HUDEP-2 (cell line): ENCODE measurements at regions not wholly inside any gene's neighbourhood (a gene's known extent, or its start where the extent isn't known, plus 50 kb on each side); places are given as distances from the start of the nearest gene placed in this dataset.

Experiments used
- DNase-seq, 76 experiments: peaks; one replicate each; lab custom pipeline; 2025; ENCODE audit not compliant: unreplicated experiment in 76 of 76; lab: John Stamatoyannopoulos, UW

- no peak for DNase-seq
These were observed 331.1 kb downstream of the MLLT3 start for GRCh38 chr9:20291201-20291600.

GRCh38 chr9:20290257-20290656, 332.0 kb downstream of the MLLT3 start:
- no peak for DNase-seq

- no peak for DNase-seq
These were observed 332.8 kb downstream of the MLLT3 start for GRCh38 chr9:20289423-20290010.

- DNase-seq = no peak
These were observed 335.3 kb downstream of the MLLT3 start for GRCh38 chr9:20286969-20287368.

- no peak for DNase-seq
These were observed 336.1 kb downstream of the MLLT3 start for GRCh38 chr9:20286154-20286700.

DNA sequence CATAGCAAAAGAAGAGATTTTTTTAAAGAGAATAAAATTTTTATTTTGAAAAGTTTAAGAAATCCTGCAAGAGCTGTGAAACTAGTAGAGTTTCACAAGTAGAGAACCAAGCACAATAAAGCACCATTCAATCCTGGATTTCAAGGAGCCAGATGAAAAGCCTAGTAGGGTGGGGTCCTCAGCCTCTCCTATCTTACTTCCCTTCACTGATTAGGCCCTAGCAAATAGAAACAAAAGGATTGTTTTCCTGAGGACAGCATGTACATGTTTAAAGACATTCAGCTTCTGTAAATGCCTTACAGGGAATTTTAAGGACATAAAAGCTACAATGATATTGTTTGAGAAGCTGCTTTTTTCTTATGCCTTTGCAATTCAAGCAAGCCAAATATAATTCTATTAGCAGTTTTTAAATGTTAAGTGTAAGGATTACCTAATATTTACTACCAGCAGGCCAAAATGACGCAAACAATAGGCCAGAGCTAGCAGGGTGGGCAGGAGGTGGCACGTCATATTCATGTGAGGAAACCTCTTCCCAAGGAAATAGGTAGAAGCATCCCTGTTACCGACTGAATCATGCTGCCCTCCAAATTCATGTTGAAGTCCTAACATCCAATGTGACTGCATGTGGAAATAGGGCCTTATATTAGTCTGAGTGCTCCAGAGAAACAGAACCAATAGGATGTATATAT, 337.6 kb downstream of the MLLT3 start:
- DNase-seq = no peak

DNA sequence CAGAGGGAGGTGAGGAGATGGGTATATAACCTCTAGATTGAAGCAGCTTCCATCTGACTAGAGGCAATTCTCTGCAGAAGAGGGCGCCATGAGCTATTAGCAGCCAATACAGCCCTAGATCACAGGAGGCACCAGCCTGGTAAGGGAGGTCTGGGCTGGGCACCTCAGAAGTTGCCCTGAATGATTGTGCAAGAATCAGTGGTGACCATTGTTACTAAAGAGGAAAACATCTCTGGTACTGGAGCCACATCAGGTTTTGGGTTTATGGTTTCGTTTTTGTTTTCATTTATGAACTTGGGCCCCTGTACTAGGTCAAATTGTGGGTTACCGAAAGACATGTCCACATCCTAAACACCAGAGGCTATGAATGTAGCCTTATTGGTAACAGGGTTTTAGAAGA, 342.0 kb downstream of the MLLT3 start:
- DNase-seq = peak in 1 of 76 experiments; percentile 1

- no peak for DNase-seq
These were observed 345.5 kb downstream of the MLLT3 start for GRCh38 chr9:20276762-20277161.

GRCh38 chr9:20271723-20272122, 350.6 kb downstream of the MLLT3 start:
- DNase-seq = no peak

GRCh38 chr9:20271096-20271495, 351.2 kb downstream of the MLLT3 start:
- no peak for DNase-seq

DNA sequence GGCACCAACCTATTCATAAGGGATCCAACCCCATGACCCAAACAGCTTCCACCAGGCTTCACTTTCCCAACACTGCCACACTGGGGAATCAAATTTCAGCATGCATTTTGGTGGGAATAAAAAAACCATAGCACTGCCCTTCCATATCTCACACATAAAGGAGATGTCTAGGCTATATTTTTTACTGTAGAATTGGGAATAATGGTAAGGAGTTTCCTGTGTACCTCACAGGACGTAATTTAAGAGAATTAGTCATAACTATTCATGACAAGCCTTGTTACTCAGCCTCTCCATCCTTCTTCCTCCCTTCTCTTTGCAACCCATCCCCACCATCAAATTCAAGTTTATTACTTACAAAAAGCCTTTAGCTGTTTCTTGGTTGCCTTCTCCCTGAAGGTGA, 352.1 kb downstream of the MLLT3 start:
- DNase-seq = no peak

DNA sequence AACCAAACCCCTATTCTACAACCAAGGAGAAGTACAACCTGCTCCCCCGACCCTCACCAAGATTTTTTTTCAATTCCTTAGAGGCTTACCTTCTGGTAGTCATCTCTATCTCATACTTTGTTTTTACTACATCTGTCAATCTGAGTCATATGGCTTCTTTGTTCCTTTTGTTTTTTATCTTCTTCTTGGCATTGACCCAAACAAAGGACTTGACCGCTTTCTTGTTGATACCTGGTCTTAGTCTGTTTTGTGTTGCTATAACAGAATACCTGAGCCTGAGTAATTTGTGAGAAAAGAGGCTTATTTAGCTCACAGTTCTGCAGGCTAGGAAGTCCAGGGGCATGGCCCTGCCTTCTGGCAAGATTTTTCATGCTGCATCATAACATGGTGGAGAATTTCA, 352.7 kb downstream of the MLLT3 start:
- no peak for DNase-seq

GRCh38 chr9:20264896-20265295, 357.4 kb downstream of the MLLT3 start:
- DNase-seq = no peak

DNA sequence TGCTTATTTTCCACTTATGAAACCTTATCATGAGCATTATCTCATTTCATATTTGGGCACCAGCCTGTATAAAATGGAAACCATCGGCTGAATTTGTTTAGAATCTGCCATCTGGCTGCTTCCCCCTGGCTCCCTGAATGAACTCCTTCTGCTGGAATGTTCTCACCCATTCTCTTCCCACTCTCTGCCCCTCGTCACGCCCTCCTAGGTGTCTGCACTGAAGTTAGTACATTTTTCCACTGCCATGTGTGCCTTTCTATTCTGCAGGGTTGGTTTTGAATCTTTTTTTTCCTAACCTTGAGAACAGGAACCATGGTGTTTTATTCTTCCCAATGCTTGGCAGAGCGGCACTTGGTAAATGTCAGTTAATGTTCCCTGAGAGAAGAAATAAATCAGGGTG, 359.7 kb downstream of the MLLT3 start:
- DNase-seq = no peak

- DNase-seq = no peak
These were observed 365.9 kb downstream of the MLLT3 start for GRCh38 chr9:20256284-20256948.

- no peak for DNase-seq
These were observed 367.2 kb downstream of the MLLT3 start for GRCh38 chr9:20255052-20255451.

DNA sequence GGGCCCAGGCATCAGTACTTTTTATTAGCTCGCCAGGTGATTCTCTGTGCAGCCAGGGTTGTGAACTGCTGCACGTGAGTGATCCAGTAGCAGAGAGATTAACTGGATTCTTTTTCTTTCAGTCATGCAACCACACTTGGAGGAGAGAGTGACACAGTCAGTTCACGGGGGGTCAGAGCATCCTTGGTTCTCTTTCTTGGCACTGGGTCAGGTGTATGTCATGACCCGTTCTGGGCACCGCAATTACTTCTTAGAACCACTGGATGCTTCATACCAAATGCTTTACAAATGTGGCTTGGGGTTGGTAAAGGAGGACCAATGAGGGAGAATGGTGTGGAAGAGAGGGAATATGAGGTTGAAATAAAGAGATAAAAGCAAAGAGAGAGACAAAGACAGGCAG, 368.7 kb downstream of the MLLT3 start:
- no peak for DNase-seq

DNA sequence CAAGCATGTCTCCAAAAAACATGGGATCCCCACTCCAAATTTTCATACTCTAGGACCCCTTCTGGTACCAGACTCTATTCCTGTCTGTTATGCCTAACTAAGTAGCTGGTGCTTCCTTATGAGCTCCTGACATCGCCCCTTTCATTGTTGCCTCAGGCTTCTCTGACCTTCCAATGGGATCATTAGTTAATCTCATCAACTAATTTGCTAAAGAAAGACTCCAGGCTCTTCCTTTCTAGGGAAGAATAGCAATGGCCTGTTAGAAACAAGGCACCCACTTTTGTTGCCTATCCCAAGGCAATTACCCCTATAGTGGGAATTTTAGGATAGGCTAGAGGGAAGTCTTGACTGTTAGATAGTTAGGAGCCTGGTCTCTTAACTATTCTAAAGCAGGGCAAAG, 369.5 kb downstream of the MLLT3 start:
- DNase-seq = no peak

DNA sequence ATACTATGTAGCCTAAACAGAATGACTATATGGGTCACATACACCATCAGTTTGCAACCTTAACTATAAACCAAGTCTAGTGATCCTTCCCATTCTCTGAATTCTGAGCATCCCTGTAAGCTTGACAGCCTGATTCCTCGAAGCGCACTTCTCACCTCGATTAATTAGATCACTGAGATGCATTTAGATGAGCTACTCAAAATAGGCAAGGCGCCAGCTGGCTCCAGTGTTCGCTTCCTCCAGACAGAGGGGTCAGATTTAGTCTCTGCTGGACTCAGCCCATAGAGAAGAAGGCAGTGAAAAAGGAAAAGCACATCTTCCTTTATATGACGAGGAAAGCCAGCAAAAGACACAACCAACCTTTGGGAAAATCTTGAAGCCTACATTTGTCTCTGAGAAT, 371.5 kb downstream of the MLLT3 start:
- DNase-seq = no peak

- no peak for DNase-seq
These were observed 378.0 kb downstream of the MLLT3 start for GRCh38 chr9:20244271-20244670.

GRCh38 chr9:20243841-20244240, 378.5 kb downstream of the MLLT3 start:
- no peak for DNase-seq
